ENCODE measurements at regions not wholly inside any gene's neighbourhood (a gene's known extent, or its start where the extent isn't known, plus 50 kb on each side); places are given as distances from the start of the nearest gene placed in this dataset.
A peak's percentile ranks its signal among the peaks of the same experiment; 100 is the strongest.

DNA sequence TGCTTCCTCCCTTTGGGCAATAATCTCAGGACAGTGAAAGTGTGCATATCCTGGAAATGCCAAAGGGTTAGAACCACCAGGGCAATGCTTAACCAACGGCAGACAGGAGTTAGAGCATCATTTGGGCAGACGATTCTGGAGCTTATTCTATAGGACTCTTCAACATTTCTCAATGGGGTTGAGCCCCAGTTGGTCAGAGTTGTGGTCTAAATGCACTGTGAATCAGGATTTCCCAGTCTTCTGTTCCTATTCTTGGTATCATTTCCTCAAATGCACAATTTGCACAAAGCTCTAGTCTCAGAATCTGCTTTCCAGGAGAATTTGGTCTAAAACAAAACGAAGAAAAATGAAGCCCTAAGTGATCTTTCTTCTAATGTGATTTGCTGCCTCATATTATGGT is 389.6 kb upstream of the JAG1 start:
- no peaks in the 10 kb centered on the region for H3K4me1 ChIP-seq
- H3K27me3 ChIP-seq (ENCODE audit: low read depth) = no peaks in the 10 kb centered on the region
- no peaks in the 10 kb centered on the region for H3K9me3 ChIP-seq
- H3K4me3 ChIP-seq = no peak overlapping the region
- H3K27ac ChIP-seq = no peak overlapping the region
- ATAC-seq (peak; percentile 58 to 63), DNase-seq (no peak)
- H3K36me3 ChIP-seq = no peaks in the 10 kb centered on the region
- TF ChIP-seq, protein P1, sequence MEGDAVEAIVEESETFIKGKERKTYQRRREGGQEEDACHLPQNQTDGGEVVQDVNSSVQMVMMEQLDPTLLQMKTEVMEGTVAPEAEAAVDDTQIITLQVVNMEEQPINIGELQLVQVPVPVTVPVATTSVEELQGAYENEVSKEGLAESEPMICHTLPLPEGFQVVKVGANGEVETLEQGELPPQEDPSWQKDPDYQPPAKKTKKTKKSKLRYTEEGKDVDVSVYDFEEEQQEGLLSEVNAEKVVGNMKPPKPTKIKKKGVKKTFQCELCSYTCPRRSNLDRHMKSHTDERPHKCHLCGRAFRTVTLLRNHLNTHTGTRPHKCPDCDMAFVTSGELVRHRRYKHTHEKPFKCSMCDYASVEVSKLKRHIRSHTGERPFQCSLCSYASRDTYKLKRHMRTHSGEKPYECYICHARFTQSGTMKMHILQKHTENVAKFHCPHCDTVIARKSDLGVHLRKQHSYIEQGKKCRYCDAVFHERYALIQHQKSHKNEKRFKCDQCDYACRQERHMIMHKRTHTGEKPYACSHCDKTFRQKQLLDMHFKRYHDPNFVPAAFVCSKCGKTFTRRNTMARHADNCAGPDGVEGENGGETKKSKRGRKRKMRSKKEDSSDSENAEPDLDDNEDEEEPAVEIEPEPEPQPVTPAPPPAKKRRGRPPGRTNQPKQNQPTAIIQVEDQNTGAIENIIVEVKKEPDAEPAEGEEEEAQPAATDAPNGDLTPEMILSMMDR (IDR thresholded peaks at IDR 0.05) = no peak
- intact Hi-C loops (cut with DNase I) = no loop called here

DNA sequence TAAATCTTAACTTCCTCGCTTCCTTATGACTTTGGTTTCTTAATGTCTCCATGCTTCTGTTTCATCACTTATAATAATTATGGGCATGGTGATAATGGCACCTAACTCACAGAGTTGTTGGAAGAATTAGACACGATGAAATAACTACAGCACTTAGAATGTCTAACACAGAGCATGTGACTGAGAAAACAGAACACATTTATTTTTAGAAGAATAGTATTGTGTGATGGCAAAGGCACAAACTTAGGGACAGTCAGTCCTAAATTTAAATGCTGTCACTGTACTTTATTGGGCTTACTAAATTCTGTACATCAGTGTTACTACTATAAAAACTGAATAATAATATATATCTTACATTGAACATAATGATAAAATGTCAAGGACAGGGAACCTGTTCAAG is 391.1 kb upstream of the JAG1 start:
- no peak overlapping the region for H3K4me3 ChIP-seq
- H3K36me3 ChIP-seq = no peaks in the 10 kb centered on the region
- no peaks in the 10 kb centered on the region for H3K9me3 ChIP-seq
- intact Hi-C loops (cut with DNase I) = no loop called here
- DNase-seq = no peak
- H3K4me1 ChIP-seq = no peaks in the 10 kb centered on the region
- no peaks in the 10 kb centered on the region for H3K27me3 ChIP-seq (ENCODE audit: low read depth)
- TF ChIP-seq, protein P1 (IDR thresholded peaks at IDR 0.05) = no peak
- no peak for ATAC-seq
- H3K27ac ChIP-seq = no peak overlapping the region

DNA sequence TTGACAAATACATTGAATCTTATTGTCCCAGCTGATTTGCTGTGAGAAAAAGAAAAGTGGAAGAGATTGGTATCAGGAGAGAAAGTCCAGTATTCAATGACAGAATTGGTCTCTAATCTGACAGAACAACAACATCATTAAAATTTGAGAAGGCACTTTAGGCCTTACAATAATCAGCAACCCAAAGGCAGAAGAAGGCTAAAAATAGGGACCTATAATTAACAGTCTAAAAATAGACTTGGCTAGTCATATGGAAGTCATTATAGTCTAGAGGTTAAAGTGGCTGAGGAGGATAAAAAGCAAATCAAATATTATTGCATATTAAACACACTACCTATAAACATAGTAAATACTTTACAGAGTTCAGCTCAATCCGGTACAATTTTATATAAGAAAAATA is 393.6 kb upstream of the JAG1 start:
- intact Hi-C loops (cut with DNase I) = no loop called here
- ATAC-seq = no peak

DNA sequence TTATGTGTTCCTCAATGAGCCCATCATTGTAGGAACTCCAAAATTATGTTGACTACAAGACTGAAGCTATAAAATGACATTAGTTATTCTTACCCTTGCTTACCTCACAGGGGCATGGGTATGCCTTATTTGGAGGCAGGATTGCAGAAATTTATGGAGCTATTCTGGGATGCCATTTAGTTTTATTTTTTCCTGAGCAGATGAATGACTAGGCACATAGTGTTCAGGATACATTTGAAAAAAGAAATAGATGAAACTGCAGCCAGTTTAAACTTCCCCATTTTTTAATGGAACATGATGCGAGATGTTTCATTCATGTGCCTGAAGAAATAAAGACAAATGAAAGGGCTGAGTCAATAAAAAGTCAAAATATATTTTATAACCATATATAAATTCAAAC is 399.2 kb upstream of the JAG1 start:
- Histone ChIP-seq H3K27me3 (ENCODE audit: low read depth) (no peaks in the 10 kb centered on the region), H3K36me3 (no peaks in the 10 kb centered on the region), H3K27ac (no peak overlapping the region), H3K4me1 (no peaks in the 10 kb centered on the region), H3K9me3 (peaks cover 7% of the 10 kb centered on the region), H3K4me3 (no peak overlapping the region)
- no peak for ATAC-seq
- intact Hi-C loops (cut with DNase I) = no loop called here
- TF ChIP-seq, protein P1 (IDR thresholded peaks at IDR 0.05) = no peak
- no peak for DNase-seq

More for the DNA sequence above, 393.6 kb upstream of the JAG1 start:
- DNase-seq = no peak
- TF ChIP-seq, protein P1 (IDR thresholded peaks at IDR 0.05) = no peak
- Histone ChIP-seq H3K27me3 (ENCODE audit: low read depth) (no peaks in the 10 kb centered on the region), H3K9me3 (peaks cover 7% of the 10 kb centered on the region), H3K36me3 (no peaks in the 10 kb centered on the region), H3K4me1 (no peaks in the 10 kb centered on the region), H3K4me3 (no peak overlapping the region), H3K27ac (no peak overlapping the region)

DNA sequence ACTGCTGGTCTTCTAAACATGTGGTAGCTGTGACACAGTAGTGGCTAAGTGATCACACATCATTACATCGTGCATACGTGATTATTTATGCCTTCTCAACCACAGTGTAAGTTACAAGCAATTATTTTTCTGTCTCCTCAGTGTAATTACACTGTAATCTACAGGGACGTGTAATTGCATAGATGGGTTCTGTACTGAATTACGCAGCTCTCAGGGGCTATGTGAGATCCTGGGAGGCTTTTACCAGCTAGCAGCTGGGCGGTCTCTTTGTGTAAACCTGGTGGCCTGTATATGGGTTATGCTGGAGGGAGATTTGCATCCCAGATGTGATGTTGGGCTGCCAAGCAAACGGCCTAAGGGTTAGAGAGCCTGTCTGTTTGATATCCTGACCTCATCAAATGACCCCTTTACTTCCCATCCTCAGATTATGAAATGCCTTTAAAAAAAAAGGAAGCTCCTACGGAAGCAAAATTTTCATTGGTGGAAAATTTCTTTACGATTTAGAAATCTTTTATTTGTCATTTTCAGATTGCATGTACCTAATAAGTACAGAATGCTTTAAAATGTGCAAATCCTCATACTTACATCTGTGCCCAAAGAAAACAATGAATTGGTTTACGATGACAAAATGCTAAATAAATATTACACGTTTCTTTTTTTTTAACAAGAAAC is 402.8 kb upstream of the JAG1 start:
- Histone ChIP-seq H3K4me1 (no peaks in the 10 kb centered on the region), H3K27me3 (ENCODE audit: low read depth) (no peaks in the 10 kb centered on the region), H3K27ac (no peak overlapping the region), H3K9me3 (peaks cover 3% of the 10 kb centered on the region), H3K4me3 (no peak overlapping the region), H3K36me3 (no peaks in the 10 kb centered on the region)
- no peak for ATAC-seq
- DNase-seq = no peak
- TF ChIP-seq, protein P1 (IDR thresholded peaks at IDR 0.05) = no peak
- intact Hi-C loops (cut with DNase I) = no loop called here
